Activated T-cell treated with anti-CD3 and anti-CD28 coated beads, Interleukin-2, amount 50 U/mL, for 48 hours (primary cell): ENCODE measurements at regions not wholly inside any gene's neighbourhood (a gene's known extent, or its start where the extent isn't known, plus 50 kb on each side); places are given as distances from the start of the nearest gene placed in this dataset.

Experiments used
- DNase-seq, 2 experiments: peaks; one replicate each; pipeline ENCODE4 v3.0.0-alpha.2; 2020

- no peak for DNase-seq
Observed at GRCh38 chr5:153400931-153401330, 89.5 kb upstream of the GRIA1 start.

GRCh38 chr5:153402550-153402949 lies 87.9 kb upstream of the GRIA1 start:
- no peak for DNase-seq

DNA sequence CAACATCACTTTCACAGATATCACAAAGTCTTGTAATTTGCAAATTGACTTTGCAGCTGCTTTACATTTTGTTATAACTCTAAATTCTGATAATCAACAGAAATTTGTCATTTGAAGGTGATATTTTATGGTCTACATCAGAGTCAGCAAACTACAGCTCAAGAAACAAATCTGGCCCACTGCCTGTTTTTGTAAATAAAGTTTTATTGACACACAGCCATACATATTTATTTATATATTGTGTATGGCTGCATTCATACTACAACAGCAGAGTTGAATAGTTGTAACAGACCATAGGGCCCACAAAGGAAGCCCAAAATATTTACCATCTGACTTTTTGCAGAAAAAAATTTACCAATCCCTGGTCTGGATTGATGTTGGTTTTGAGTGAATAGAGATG lies 87.0 kb upstream of the GRIA1 start:
- no peak for DNase-seq

GRCh38 chr5:153404747-153405146 lies 85.7 kb upstream of the GRIA1 start:
- no peak for DNase-seq

DNA sequence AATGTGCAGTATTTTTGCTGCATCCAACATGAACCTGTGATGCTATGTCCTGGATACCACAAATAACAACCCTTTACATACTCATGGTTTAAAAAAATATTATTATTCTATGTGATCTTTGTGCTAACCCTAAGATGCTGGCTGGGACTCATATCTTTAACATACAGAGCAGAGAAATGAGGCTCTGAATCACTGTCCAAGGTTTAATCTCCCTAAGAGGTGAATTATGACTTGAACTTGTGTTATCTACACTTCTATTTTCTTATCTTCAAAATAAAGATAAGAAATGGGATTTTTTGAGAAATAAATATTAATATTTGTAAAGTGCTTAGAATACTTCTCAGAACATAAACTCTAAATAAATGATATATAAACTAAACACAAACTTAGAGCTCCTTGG lies 68.8 kb upstream of the GRIA1 start:
- DNase-seq = no peak

DNA sequence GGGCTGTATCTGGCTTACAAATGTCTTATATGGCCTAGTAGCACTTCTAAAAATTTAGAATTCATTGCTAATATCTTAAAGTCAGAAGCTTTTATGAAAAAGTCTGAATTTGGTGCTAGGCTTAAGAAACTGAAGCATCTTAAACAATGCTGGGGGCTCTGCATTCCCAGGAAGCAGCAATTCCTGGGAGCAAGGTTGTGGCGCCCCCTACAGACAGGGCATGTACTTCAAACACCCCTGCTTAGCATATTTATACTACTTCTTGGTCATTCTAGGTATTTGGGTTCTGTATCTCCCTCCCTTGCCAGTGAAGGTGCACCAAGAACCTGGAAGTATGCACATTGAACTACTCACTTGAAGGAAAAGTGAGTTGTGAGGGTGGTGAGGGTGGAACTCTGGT lies 64.6 kb upstream of the GRIA1 start:
- peak in 1 of 2 experiments; percentile 16 for DNase-seq

GRCh38 chr5:153429761-153430380 lies 60.6 kb upstream of the GRIA1 start:
- DNase-seq = no peak

GRCh38 chr5:153432583-153432982 lies 57.9 kb upstream of the GRIA1 start:
- no peak for DNase-seq

DNA sequence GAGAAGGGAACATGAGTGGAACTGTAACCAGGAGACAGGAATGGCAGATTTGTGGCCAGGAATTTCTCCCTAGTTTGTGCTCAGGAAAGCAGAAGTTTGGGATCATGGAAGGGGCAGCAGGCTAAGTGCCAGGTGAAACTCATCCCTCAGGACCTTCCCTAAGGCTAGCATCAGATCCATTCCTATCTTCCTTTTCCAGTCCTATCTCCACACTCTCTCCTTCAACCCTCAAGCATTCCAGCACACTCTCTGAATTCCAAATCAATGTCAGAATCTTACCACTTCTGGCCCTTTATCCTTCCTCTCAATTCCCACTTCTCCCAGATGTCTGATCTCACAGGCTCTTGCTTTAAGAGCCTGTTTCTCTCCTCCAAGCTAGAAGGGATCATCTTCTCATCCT lies 53.2 kb upstream of the GRIA1 start:
- no peak for DNase-seq

GRCh38 chr5:153439130-153439529 lies 51.3 kb upstream of the GRIA1 start:
- DNase-seq = no peak
